GM21390 (cell line): ENCODE measurements at regions not wholly inside any gene's neighbourhood (a gene's known extent, or its start where the extent isn't known, plus 50 kb on each side); places are given as distances from the start of the nearest gene placed in this dataset.

Experiments
- ATAC-seq: cut with Tn5 transposase; IDR thresholded peaks from one replicate; pipeline ENCODE4 v1.9.1; 2021; ENCODE audit not compliant: unreplicated experiment

- ATAC-seq, result no peak
Observed at GRCh38 chr13:64866331-64866730, 2363.8 kb downstream of the PCDH9 start.

- no peak for ATAC-seq
Observed at GRCh38 chr13:64855506-64855905, 2374.6 kb downstream of the PCDH9 start.

- no peak for ATAC-seq
Observed at GRCh38 chr13:64850017-64850416, 2380.1 kb downstream of the PCDH9 start.

DNA sequence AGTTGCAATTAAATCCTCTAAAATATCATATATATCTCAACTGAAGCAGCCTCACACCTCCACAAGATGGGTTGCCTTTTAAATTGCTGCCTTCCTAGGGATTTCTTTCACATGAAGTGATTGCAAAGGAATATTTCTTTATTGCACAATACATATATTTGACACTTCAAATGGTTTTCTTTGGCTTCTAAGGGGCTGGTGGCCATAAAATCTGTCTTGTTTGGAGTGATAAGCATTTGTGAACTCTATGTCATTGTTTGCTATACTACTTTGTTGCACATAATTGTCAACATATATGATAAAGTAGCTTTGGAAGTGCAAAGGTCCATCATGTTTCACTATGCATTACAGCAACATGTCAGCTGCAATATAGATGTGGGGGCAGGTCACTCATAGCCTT, 2380.9 kb downstream of the PCDH9 start:
- no peak for ATAC-seq

GRCh38 chr13:64847767-64848166, 2382.4 kb downstream of the PCDH9 start:
- no peak for ATAC-seq

DNA sequence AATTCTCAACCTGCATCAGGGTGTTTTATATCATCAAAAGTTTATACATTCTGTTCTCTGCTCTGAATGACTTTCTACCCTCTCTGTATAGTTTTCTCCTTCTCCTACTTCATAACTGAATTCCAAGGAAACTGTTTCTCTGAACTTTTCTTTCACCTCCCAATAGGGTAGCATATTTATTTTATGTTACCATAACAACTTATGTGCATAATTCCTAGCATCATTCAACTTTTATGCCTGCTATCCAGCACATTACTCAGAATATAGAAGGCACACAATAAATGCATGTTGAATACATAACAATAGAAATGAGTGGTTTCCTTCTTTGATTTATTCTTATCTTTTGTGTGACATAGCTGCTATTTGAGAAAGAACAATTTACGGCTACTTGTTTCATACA, 2385.0 kb downstream of the PCDH9 start:
- no peak for ATAC-seq

- no peak for ATAC-seq
Observed at GRCh38 chr13:64819081-64819480, 2411.1 kb downstream of the PCDH9 start.

GRCh38 chr13:64817691-64818090, 2412.4 kb downstream of the PCDH9 start:
- ATAC-seq, result no peak

DNA sequence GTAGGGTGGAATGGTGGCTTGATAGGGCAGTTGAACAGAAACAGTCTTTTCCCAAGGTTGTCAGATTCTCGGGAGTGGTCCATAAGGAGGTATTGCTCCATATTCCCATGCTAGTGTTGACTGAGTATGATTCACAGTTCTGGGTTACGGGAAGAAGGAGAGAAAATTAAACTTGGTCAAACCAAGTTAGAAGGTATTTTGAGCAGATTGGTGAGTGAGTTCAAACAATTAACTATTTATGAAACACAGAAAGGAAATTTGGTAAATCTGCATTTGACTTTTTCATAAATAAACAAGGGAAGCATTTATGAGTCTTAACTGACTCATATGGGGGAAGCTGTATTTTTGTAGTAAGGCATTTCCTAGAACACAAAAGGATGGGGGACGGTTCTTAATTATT, 2419.4 kb downstream of the PCDH9 start:
- no peak for ATAC-seq

GRCh38 chr13:64808704-64809103, 2421.4 kb downstream of the PCDH9 start:
- no peak for ATAC-seq

DNA sequence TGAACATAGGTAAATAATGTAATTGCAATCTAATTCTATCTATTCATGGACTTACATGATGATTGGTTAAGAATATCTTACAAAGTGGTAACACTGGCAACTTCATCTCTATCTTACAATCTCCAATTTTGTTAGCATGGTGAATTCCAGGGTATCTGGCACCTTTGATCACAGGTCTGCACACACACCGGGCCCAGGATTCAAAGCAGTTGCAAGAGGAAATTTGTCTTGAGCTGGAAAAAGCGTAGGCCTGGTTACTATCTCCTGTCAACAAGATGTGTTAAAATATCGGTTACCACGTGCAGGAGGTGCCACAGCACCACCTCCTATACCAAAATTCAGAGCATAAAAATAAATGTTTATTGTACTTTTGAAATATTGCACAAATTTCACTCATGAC, 2428.4 kb downstream of the PCDH9 start:
- ATAC-seq, result no peak

- no peak for ATAC-seq
Observed at GRCh38 chr13:64798422-64798821, 2431.7 kb downstream of the PCDH9 start.

DNA sequence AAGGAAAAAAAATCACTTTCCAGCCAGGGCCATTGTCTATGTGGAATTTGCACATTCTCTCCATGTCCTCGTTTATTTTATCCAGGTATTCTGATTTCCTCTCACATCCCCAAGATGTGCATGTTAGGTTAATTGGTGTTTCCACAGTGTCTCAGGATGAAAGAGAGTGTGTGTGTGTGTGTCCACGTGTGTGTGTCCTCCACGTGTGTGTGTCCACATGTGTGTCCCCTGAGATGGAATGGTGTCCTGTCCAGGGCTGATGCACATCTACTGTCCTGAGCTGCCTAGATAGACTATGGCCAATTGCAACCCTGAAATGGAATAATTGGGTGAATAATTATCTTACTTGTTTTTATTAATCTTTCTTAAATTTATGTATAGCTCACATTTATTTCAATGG, 2436.5 kb downstream of the PCDH9 start:
- no peak for ATAC-seq

DNA sequence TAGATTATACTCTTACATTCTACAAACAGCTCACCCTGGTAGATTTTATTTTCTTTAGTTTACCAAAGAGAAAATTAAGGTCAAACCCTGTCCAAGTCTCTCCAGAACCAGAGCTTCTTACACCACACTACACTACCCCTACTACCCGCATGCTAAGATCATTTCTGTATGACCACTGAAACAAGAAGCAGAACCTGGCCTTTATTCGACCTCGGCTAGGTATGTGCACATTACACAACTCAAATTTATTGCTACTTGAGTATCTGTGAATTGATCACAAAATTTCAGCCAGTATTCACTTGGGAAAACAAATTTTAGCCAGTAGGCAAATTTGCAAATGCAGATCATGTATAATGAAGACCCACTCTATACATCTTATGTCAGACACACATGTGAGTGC, 2437.0 kb downstream of the PCDH9 start:
- no peak for ATAC-seq

- no peak for ATAC-seq
Observed at GRCh38 chr13:64791373-64791772, 2438.8 kb downstream of the PCDH9 start.

GRCh38 chr13:64782466-64782865, 2447.7 kb downstream of the PCDH9 start:
- ATAC-seq, result no peak

DNA sequence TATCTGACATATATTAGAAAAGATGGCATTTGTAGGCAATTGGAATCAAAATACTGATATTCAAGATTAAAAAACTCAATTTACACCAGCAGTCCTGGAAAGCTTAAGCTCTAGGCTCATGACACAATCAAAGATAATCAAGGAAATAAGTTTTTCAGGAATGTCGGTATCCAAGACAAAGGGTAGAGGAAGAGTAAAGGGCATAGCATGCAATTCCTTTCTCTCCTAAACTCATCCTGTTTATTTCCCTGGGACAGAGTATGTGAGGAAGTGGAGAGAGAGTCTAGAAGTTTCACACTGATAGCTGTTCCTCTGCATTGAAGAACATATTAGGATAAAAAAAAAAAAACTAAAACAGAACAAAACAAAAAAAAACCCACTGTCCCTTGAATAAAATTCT, 2452.1 kb downstream of the PCDH9 start:
- no peak for ATAC-seq

GRCh38 chr13:64774915-64775314, 2455.2 kb downstream of the PCDH9 start:
- ATAC-seq, result no peak

DNA sequence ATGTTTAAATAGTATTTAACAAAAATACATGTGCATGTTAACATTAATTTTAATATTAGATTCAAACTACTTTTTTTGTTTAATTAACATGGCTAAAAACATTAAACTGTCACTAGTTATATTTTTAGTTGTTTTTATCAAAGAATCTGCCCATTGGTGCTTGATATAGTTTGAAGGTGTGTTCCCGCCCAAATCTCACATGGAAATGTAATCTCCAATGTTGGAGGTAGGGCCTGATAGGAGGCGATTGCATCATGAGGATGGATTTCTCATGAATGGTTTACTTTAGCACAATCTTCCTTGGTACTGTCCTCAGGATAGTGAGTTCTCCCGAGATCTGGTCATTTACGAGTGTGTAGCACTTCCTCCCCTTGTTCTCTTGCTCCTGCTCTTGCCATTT, 2459.4 kb downstream of the PCDH9 start:
- ATAC-seq, result no peak

DNA sequence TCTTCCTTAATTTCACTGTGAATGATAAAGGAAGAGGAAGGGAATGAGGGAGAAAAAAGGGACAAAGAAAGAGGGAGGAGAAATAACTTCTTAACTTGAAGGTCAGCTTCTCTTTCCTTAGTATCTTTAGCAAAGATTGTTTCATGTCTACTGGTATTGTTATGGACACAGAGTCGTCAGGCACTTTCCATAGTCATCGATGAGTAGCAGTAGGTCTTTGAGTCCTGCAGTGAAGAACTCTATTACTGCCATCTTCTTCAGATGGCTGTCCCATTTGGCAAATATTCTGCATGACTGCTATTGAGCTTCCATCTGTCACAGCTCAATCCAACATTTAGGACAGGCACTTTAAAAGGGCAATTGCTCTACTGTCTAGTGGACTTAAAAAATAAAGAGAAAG, 2463.1 kb downstream of the PCDH9 start:
- no peak for ATAC-seq

DNA sequence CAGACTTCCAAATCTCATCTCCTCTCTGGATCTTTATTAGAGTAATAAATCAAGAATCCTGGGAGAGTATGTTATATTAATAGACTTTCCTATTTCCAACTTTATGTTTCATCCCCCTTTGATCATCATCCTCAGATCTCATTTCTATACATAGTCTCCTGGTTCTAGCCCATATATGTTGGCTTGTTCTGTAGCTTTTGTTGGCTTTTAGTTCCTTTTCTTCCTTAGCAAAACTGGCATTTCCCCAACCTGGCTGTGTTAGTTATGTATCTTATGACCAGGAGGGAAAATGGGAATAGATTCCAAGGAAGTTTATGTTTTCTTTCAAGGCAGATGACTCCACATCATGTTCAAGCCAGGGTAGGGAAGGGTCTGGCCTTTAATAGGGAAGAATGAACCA, 2464.5 kb downstream of the PCDH9 start:
- no peak for ATAC-seq

- ATAC-seq, result no peak
Observed at GRCh38 chr13:64758521-64759244, 2471.5 kb downstream of the PCDH9 start.

DNA sequence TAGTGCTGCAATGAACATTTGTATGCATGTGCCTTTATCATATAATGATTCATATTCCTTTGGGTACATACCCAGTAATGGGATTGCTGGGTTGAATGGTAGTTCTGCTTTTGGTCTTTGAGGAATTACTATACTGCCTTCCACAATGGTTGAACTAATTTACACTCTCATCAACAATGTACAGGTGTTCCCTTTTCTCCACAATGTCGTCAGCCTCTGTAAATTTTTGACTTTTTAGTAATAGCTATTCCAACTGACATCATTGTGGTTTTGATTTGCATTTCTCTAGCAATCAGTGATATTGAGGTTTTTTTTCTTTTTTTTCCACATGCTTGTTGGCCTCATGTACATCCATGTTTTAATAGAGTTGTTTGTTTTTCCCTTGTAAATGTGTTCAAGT, 2473.5 kb downstream of the PCDH9 start:
- ATAC-seq, result no peak
